Tibial nerve (tissue), 4 donors: ENCODE measurements at regions not wholly inside any gene's neighbourhood (a gene's known extent, or its start where the extent isn't known, plus 50 kb on each side); places are given as distances from the start of the nearest gene placed in this dataset.
"Not testable (repeated sequence)": the region's sequence is repeated elsewhere in the genome, so short reads cannot be mapped to it uniquely, and the experiment has no call there.

ENCODE experiments used
- DNase-seq, 2 donors: peaks; one replicate each; pipeline ENCODE4 v3.0.0-alpha.2; 2019; ENCODE audit warnings: low spot score in 2 of 2
- H3K27ac ChIP-seq, 4 donors: fragments of 200-600 bp; sonication (generic) in 3 of 4; one replicate each; pipeline ENCODE4 v1.5.1; 2017 to 2019; ENCODE audit warnings: mild to moderate bottlenecking in 1 of 4
- H3K27me3 ChIP-seq, 2 donors: fragments of 200-600 bp; sonication (generic) in 1 of 2; one replicate each; pipeline versions ENCODE4 v1.5.1 to v1.6.0; 2017 to 2019
- H3K36me3 ChIP-seq, 3 donors: fragments of 200-600 bp; sonication (generic); one replicate each; pipeline ENCODE4 v1.5.1; 2018 to 2019
- H3K4me1 ChIP-seq, 4 donors: fragments of 200-600 bp; sonication (generic) in 3 of 4; one replicate each; pipeline ENCODE4 v1.5.1; 2017 to 2019
- H3K4me3 ChIP-seq, 4 donors: fragments of 200-600 bp; sonication (generic) in 3 of 4; one replicate each; pipeline ENCODE4 v1.5.1; 2017 to 2019; ENCODE audit warnings: mild to moderate bottlenecking in 1 of 4, moderate library complexity in 1 of 4
- H3K9me3 ChIP-seq, 4 donors: fragments of 200-600 bp; sonication (generic) in 3 of 4; one replicate each; pipeline ENCODE4 v1.5.1; 2017 to 2019
- EP300 ChIP-seq, 2 donors: sonication (generic); formaldehyde crosslinking; IDR thresholded peaks; one replicate each; pipeline ENCODE4 v1.6.1; 2017; ENCODE audit warnings: antibody characterized with exemption in 2 of 2, mild to moderate bottlenecking in 1 of 2
- POLR2A ChIP-seq, 2 donors: fragments of 450-650 bp; IDR thresholded peaks; one replicate each; pipeline ENCODE4 v1.6.1; 2017; ENCODE audit warnings: antibody characterized with exemption in 2 of 2, mild to moderate bottlenecking in 2 of 2, moderate library complexity in 2 of 2
- whole genome bisulfite sequencing, 2 donors: methylation state at CpG; one replicate each; pipeline ENCODE4 v1.1.5; 2018; 5-methylcytosine and 5-hydroxymethylcytosine counted together
- TF ChIP-seq, protein P1 (sequence below), 5 experiments: fragments of 200-600 bp in 3 of 5; fragments of 450-650 bp in 2 of 5; sonication (generic) in 3 of 5; IDR thresholded peaks; one replicate each; pipeline ENCODE4 v1.5.1; 2016 to 2019; ENCODE audit warnings: antibody characterized with exemption in 5 of 5, mild to moderate bottlenecking in 3 of 5, moderate library complexity in 2 of 5

DNA sequence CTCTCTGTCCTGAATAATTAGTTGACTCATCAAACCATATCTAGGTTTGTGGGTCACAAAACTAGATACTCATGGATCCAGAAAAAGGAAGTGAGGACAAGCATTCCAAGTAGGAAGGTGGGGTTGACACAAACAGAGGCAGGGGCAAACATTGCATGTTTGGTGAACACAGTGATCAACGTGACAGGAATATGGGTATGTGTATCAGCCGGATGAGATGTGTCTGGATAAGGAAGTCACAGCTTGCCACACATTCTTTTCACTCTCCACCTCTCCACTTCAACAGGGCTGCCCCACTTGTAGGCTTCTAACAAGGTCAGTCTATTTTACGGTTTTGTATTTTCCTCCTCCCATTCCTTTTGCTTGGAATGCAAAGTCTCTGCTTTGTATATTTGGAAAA lies 319.0 kb downstream of the CYRIA start:
- TF ChIP-seq, protein P1, sequence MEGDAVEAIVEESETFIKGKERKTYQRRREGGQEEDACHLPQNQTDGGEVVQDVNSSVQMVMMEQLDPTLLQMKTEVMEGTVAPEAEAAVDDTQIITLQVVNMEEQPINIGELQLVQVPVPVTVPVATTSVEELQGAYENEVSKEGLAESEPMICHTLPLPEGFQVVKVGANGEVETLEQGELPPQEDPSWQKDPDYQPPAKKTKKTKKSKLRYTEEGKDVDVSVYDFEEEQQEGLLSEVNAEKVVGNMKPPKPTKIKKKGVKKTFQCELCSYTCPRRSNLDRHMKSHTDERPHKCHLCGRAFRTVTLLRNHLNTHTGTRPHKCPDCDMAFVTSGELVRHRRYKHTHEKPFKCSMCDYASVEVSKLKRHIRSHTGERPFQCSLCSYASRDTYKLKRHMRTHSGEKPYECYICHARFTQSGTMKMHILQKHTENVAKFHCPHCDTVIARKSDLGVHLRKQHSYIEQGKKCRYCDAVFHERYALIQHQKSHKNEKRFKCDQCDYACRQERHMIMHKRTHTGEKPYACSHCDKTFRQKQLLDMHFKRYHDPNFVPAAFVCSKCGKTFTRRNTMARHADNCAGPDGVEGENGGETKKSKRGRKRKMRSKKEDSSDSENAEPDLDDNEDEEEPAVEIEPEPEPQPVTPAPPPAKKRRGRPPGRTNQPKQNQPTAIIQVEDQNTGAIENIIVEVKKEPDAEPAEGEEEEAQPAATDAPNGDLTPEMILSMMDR (IDR thresholded peaks at IDR 0.05), result no peak
- TF ChIP-seq POLR2A (IDR thresholded peaks at IDR 0.05) (no peak), EP300 (IDR thresholded peaks at IDR 0.05) (no peak)
- no peak for DNase-seq
- no peak overlapping the region for H3K27ac ChIP-seq
- H3K36me3 ChIP-seq, result no peaks in the 10 kb centered on the region
- no peaks in the 10 kb centered on the region for H3K4me1 ChIP-seq
- H3K4me3 ChIP-seq, result no peak overlapping the region
- peaks cover 0 to 9% (median 2%) of the 10 kb centered on the region in 4 donors for H3K9me3 ChIP-seq
- no peaks in the 10 kb centered on the region for H3K27me3 ChIP-seq
- 82 to 87% methylated on average over 3 of the region's 3 CpGs for WGBS, 2 donors

DNA sequence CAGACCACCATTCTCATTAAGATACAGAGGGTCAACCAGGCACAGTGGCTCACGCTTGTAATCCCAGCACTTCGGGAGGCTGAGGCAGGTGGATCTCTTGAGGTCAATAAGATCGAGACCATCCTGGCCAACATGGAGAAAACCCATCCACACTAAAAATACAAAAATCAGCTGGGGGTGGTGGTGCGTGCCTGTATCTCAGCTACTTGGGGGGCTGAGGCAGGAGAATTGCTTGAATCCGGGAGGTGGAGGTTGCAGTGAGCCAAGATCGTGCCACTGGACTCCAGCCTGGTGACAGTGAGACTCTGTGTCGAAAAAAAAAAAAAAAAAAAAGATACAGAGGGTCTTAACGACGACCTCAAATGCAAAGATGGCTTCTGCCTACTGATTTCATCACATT lies 320.4 kb downstream of the CYRIA start:
- not testable (repeated sequence) for DNase-seq, H3K27me3 ChIP-seq, H3K4me1 ChIP-seq, H3K4me3 ChIP-seq, H3K36me3 ChIP-seq, H3K9me3 ChIP-seq, H3K27ac ChIP-seq
- WGBS, 2 donors, result 93% methylated on average over 9 of the region's 9 CpGs

DNA sequence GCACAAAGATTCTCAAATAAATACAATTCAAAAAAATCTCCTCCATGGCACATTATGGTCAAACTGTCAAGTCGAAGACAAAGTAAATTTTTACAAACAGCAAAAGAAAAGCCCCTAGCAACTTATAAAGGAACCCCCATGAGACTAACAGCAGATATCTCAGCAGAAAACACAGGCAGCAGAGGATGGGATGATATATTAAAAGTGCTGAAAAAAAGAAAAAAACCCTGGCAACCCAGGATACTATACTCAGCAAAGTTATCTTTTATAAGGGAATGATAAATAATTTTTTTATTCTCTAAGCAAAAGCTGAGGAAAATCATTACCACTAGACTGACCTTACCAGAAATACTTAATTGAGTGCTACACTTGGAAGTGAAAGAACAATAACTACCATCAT lies 326.4 kb downstream of the CYRIA start:
- DNase-seq, result no peak
- Histone ChIP-seq H3K27me3 (no peaks in the 10 kb centered on the region), H3K4me1 (no peaks in the 10 kb centered on the region), H3K9me3 (peaks cover 0 to 16% (median 4%) of the 10 kb centered on the region in 4 donors), H3K27ac (no peak overlapping the region), H3K36me3 (no peaks in the 10 kb centered on the region), H3K4me3 (no peak overlapping the region)
- TF ChIP-seq, protein P1 (IDR thresholded peaks at IDR 0.05), result no peak
- TF ChIP-seq EP300 (IDR thresholded peaks at IDR 0.05), result no peak
- TF ChIP-seq POLR2A (IDR thresholded peaks at IDR 0.05), result no peak
- WGBS, 2 donors, result 69 to 93% methylated on average over 1 of the region's 1 CpG

DNA sequence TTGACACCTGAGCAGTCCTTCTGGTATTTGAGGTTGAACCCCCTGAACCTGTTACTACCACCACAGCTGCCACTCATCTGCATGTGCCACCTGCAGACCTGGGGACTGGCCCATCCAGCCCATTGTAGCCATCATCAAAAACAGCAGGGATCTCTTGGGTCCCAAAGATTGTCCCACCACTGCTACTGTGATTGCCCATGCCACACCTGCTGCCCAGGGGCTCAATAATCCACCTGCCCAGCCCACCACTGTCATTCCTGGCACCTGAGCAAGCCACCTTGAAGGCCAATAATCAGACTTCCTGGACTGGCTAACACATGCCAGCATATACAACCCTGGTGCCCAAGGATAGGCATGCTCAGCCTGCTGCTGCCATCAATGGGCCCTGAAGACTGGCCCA lies 327.6 kb downstream of the CYRIA start:
- Histone ChIP-seq H3K27me3 (no peaks in the 10 kb centered on the region), H3K4me1 (no peaks in the 10 kb centered on the region), H3K4me3 (no peak overlapping the region), H3K27ac (no peak overlapping the region), H3K36me3 (no peaks in the 10 kb centered on the region), H3K9me3 (peaks cover 0 to 16% (median 4%) of the 10 kb centered on the region in 4 donors)
- no peak for DNase-seq
- no peak for TF ChIP-seq POLR2A (IDR thresholded peaks at IDR 0.05)
- TF ChIP-seq EP300 (IDR thresholded peaks at IDR 0.05), result no peak
- TF ChIP-seq, protein P1 (IDR thresholded peaks at IDR 0.05), result no peak

DNA sequence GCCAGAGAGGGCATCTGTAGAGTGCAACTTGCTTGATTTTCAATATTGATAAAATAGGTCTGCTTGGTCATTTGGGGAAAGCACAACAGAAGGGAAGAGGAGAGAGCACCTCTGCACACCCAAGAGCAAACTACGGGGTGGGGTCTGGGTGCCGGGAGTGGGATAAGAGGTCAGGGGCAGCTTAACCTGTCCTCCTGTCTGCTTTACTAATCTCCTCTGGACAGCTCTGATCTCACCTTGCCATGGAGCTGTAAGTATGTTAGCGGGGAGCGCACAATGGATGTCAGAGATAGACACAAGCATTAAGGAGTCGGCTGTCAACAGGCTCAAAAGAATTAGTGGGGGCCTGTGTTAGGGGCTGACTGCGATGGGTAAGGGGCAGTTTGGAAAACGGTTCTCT lies 328.7 kb downstream of the CYRIA start:
- H3K36me3 ChIP-seq, result no peaks in the 10 kb centered on the region
- no peaks in the 10 kb centered on the region for H3K27me3 ChIP-seq
- no peak for TF ChIP-seq POLR2A (IDR thresholded peaks at IDR 0.05)
- no peak for TF ChIP-seq EP300 (IDR thresholded peaks at IDR 0.05)
- TF ChIP-seq, protein P1 (IDR thresholded peaks at IDR 0.05), result no peak
- H3K4me1 ChIP-seq, result no peaks in the 10 kb centered on the region
- DNase-seq, result no peak
- peaks cover 0 to 16% (median 3%) of the 10 kb centered on the region in 4 donors for H3K9me3 ChIP-seq
- no peak overlapping the region for H3K4me3 ChIP-seq
- WGBS, 2 donors, result 95 to 96% methylated on average over 7 of the region's 7 CpGs
- H3K27ac ChIP-seq, result no peak overlapping the region

DNA sequence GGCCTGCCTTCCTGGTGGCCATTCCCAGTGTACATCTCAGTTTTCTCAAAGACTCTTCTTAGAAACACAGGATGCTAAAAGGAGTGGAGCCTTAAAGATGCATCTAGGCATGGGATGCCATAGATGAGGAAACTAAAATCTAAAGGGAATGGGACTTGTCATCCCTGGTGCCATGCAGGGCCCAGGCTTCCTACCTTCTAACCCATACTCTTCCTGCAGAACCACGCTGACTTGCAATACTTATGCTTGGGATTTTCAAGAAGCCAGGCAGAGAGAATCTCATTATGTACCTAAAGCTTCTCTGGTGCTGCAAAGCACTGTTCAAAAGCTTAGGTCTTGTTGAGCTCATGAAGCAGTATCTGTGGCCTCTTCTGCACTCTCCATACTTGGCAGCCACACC lies 329.1 kb downstream of the CYRIA start:
- TF ChIP-seq EP300 (IDR thresholded peaks at IDR 0.05), result no peak
- TF ChIP-seq POLR2A (IDR thresholded peaks at IDR 0.05), result no peak
- TF ChIP-seq, protein P1 (IDR thresholded peaks at IDR 0.05), result no peak
- Histone ChIP-seq H3K27ac (no peak overlapping the region), H3K9me3 (peaks cover 0 to 16% (median 1%) of the 10 kb centered on the region in 4 donors), H3K27me3 (no peaks in the 10 kb centered on the region), H3K4me1 (no peaks in the 10 kb centered on the region), H3K4me3 (no peak overlapping the region), H3K36me3 (no peaks in the 10 kb centered on the region)
- WGBS, 2 donors, result 82 to 85% methylated on average over 1 of the region's 1 CpG
- DNase-seq, result no peak
